ENCODE measurements at regions not wholly inside any gene's neighbourhood (a gene's known extent, or its start where the extent isn't known, plus 50 kb on each side); places are given as distances from the start of the nearest gene placed in this dataset.

DNA sequence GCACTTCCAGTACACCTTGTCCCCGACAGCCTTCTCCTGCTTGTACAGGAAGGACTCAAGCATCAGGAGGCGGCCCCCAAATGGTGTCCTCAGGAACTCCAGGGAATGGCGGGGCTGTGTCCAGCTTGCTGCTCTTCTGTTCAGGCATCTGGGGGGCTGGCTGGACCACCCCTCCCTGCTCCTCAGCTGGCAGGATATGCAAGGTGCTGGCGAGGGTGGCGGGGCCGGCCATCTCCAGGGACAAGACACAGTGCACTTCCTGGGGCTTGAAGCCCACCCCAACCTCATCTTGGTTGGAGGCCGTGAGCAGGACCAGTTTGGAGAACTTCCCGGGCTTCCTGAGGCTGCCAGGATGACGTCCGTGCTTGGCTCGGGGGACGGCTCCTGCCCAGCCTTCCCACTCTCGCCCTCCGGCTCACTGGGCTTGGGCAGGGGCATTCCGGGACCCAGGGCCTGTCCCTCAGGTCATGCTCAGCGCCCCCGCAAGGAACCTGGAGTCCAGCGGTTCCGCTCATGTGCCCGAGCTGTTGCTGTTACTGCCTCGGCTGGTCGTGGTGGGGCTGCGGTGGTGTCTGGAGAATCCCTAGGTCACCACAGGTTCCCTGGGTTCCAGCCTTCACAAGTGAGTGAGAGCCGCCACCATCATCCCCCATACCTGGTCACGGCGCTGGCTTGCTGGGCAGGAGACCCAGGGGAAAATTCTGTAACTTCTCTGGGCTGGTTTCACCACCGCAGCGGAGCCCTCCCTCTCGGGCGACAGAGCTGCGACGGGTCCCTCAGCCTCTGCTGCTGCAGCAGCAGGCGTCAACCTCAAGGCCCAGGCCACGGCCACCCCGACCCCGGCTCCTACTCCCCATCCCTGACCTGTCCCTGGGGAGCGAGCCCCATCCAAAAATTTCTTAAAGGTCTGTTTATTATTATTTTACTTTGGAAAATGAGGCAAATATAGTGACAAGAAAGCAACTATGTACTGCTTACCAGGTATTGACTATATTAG, 82.8 kb upstream of the FXR1 start:
- DNase-seq, result no peak

DNA sequence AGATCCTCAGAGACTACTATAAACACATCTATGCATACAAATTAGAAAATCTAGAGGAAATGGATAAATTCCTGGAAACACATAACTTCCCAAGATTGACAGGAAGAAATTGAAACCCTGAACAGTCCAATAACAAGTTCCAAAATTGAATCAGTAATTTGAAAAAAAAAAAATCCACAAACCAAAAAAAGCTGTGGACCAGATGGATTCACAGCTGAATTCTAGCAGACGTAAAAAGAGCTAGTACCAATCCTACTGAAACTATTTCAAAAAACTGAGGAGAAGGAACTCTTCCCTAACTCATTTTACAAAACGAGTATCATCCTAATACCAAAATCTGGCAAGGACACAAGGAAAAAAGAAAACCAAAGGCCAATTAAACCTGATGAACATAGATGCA, 77.0 kb upstream of the FXR1 start:
- no peak for DNase-seq

DNA sequence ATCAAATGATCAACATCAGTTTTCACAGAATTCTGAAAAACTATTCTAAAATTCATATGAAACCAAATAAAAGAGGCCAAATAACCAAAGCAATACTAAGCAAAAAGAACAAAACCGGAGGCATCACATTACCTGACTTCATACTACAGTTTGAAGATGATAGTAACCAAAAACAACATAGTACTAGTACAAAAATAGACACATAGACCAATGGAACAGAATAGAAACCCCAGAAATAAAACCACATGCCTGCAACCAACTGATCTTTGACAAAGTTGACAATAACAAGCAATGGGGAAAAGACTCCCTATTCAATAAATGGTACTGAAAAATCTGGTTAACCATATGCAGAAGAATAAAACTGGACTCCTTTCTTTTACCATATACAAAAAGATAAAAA, 75.7 kb upstream of the FXR1 start:
- no peak for DNase-seq

DNA sequence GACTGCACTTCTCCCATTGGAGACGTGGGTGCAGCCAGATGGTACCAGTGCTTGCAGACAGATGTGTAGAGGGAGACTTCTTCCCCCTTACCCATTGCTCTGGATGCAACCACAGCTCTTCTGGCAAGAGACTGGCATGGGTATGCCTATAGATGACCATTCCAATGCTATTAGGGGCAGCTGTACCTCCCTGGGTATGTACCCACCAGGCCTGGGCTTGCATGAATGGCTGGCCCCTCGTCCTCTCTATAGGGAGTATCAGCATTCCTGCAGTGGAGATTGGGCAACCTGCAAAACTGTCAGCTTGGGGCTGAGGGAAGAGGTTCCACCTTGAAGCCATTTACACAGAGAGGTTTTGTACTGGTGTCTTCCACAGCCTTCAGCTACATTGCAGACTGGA, 57.6 kb upstream of the FXR1 start:
- DNase-seq, result no peak

DNA sequence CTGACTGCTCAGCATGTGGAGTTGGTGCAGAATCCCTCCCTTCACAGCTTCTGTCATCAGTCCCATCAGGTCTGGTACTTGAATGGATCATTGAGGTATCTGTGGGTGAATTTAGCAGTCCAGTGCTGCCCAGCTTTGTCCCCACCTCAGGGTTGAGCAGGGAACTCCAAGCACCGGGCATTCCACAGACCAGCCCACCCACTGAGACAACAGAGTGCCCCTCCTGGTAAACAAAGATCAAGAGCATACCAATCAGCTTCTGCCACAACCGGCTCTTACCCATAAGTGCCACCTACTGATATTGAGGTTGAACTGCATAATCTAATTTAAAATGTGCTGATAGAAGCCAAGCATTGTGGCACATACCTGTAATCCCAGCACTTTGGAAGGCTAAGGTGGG, 57.1 kb upstream of the FXR1 start:
- no peak for DNase-seq

DNA sequence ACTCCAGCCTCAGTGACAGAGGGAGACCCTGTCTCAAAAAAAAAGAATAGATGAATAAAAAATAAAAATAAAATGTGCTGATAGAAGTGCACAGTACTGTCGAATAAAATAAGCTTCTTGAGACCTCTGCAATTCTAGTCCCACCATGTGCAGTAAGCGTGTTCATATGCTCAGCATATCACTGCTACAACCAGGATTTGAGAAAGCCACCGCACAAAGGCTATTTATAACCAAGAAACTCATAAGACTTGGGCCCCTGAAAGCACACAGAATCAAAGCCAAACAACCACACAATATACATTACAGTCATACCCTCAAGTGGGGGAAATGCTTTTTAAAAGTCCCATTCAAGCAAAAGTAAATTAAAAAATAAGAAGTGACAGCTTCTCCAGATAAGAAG, 56.5 kb upstream of the FXR1 start:
- no peak for DNase-seq

DNA sequence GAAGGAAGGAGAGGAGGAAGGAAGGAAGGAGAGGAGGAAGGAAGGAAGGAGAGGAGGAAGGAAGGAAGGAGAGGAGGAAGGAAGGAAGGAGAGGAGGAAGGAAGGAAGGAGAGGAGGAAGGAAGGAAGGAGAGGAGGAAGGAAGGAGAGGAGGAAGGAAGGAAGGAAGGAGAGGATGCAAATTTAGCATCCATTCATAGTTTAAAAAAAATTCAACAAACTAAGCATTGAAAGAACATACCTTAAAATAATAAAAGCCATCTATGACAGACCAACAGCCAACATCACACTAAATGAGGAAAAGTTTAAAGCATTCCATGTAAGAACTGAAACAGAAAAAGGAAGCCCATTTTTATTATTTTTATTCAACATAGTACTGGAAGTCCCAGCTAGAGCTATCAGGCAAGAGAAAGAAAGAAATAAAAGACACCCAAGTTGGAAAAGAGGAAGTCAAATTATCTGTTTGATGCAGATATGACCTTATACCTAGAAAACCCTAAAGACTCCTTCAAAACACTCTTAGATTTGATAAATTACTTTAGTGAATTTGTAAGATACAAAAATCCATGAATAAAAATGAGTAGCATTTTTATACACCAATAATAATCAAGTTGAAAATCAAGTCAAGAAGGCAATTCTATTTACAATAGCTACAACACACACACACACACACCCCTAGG, 52.2 kb upstream of the FXR1 start:
- no peak for DNase-seq
